ENCODE measurements at regions not wholly inside any gene's neighbourhood (a gene's known extent, or its start where the extent isn't known, plus 50 kb on each side); places are given as distances from the start of the nearest gene placed in this dataset.

- no peak for FAIRE-seq
- TF ChIP-seq SPI1 (IDR thresholded peaks at IDR 0.05; ENCODE audit: low read depth, low read length) (no peak), TAF1 (IDR thresholded peaks at IDR 0.05; ENCODE audit: low read depth, low read length) (no peak), POLR2AphosphoS5 (IDR thresholded peaks at IDR 0.05; ENCODE audit: low read depth, low read length) (no peak), POLR2A (IDR thresholded peaks at IDR 0.05; ENCODE audit: low read depth, low read length) (no peak), PAX5 (IDR thresholded peaks at IDR 0.05; ENCODE audit: insufficient read depth, low read length, severe bottlenecking) (no peak), POU2F2 (IDR thresholded peaks at IDR 0.05; ENCODE audit: low read depth, low read length) (no peak)
Measured at GRCh38 chr3:622314-622713, 425.8 kb downstream of the CHL1 start.

DNA sequence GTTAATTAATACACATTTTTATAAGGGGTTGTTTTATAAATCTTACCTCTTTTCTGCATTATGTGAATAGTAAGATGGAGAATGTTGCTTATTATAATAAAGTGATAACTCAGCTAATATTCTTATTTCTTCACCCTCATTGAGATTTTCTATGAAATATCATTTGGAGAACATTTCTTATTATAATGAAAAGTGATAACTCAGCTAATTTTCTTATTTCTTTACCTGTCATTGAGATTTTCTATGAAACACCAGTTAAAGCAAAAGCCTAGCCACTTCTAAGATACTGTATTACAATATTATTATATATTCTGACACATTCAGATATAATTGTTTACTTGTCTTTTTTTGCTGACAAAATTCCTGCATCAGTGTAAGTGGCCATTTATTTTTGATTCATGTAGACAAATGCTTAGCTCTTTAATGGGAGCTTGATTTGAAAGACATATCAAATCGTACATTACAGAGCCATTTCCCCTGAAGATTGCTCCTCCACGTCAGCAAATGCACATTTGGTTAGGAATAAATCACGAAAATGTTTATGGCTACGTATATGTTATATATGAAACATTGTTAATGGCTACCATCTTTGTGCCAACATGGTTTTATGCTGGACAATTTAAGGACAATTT, 427.5 kb downstream of the CHL1 start:
- FAIRE-seq (no peak), DNase-seq (ENCODE audit: insufficient read length, low spot score) (no peak)
- no peak for TF ChIP-seq POLR2AphosphoS5 (IDR thresholded peaks at IDR 0.05; ENCODE audit: low read depth, low read length)
- no peak for TF ChIP-seq POLR2A (IDR thresholded peaks at IDR 0.05; ENCODE audit: low read depth, low read length)
- no peak for TF ChIP-seq POU2F2 (IDR thresholded peaks at IDR 0.05; ENCODE audit: low read depth, low read length)
- TF ChIP-seq TAF1 (IDR thresholded peaks at IDR 0.05; ENCODE audit: low read depth, low read length): no peak
- no peak for TF ChIP-seq SPI1 (IDR thresholded peaks at IDR 0.05; ENCODE audit: low read depth, low read length)
- TF ChIP-seq PAX5 (IDR thresholded peaks at IDR 0.05; ENCODE audit: insufficient read depth, low read length, severe bottlenecking): no peak

More at GRCh38 chr3:622314-622713, 425.8 kb downstream of the CHL1 start:
- no peak for DNase-seq (ENCODE audit: insufficient read length, low spot score)

DNA sequence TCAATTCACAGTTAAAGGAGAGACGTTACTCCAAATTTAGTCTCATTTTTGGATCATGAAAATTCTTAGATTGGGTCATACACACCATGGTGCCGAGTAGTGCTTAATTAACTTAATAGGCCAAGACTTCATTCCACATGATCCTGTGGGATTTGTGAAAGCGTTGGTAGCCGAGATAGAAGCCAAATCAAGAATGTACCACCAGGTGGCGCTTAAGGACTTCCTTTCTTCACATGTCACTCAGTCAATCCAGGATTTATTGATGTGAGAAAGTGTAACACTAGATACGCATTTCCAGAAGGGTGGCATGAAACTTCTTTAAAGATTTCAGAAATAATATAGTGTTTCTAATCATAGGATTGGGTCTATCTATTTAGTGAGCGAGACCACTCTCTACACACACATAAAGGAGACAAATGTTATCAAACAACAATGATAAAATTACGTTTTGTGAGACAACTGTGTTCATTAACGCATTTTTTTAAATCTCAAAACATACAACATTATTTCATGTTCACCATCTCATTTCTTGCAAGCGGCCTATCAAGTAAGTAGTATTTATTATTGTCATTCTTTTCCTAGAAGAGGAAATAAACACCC, 436.1 kb downstream of the CHL1 start:
- DNase-seq (ENCODE audit: insufficient read length, low spot score) (peak; percentile 6), FAIRE-seq (no peak)
- TF ChIP-seq POU2F2 (IDR thresholded peaks at IDR 0.05; ENCODE audit: low read depth, low read length): no peak
- peak; percentile 25; the same call in 1 of the 2 replicates for TF ChIP-seq SPI1 (IDR thresholded peaks at IDR 0.05; ENCODE audit: low read depth, low read length)
- TF ChIP-seq POLR2A (IDR thresholded peaks at IDR 0.05; ENCODE audit: low read depth, low read length): no peak

GRCh38 chr3:634511-634910, 437.9 kb downstream of the CHL1 start:
- DNase-seq (ENCODE audit: insufficient read length, low spot score) (no peak), FAIRE-seq (no peak)
- TF ChIP-seq PAX5 (IDR thresholded peaks at IDR 0.05; ENCODE audit: insufficient read depth, low read length, severe bottlenecking) (no peak), SPI1 (IDR thresholded peaks at IDR 0.05; ENCODE audit: low read depth, low read length) (no peak), POU2F2 (IDR thresholded peaks at IDR 0.05; ENCODE audit: low read depth, low read length) (no peak)

DNA sequence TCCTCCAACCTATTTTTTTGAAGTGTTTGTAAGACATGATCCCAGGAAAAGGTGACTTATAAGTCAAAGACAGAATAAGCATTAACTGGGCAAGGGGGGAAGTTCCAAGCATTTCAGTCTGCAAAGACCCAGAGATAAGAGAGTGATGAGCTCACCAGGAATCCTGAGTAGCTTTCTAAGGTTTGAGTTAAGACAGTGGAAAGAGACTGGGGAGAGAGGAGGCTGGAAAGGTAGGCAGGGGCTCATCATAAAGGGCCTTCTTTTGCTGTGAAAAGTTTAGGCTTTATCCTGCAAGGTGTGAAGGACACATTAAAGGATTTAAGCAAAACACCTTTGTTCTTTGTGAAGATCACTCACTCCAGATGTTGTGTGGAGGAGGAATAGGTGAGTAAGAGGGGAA, 438.8 kb downstream of the CHL1 start:
- no peak for TF ChIP-seq POLR2A (IDR thresholded peaks at IDR 0.05; ENCODE audit: low read depth, low read length)
- TF ChIP-seq TAF1 (IDR thresholded peaks at IDR 0.05; ENCODE audit: low read depth, low read length): no peak
- no peak for TF ChIP-seq POLR2AphosphoS5 (IDR thresholded peaks at IDR 0.05; ENCODE audit: low read depth, low read length)
- TF ChIP-seq POU2F2 (IDR thresholded peaks at IDR 0.05; ENCODE audit: low read depth, low read length): no peak
- no peak for TF ChIP-seq SPI1 (IDR thresholded peaks at IDR 0.05; ENCODE audit: low read depth, low read length)
- no peak for TF ChIP-seq PAX5 (IDR thresholded peaks at IDR 0.05; ENCODE audit: insufficient read depth, low read length, severe bottlenecking)
- DNase-seq (ENCODE audit: insufficient read length, low spot score) (no peak), FAIRE-seq (no peak)

GRCh38 chr3:643376-643775, 446.8 kb downstream of the CHL1 start:
- FAIRE-seq (no peak), DNase-seq (ENCODE audit: insufficient read length, low spot score) (no peak)
- TF ChIP-seq PAX5 (IDR thresholded peaks at IDR 0.05; ENCODE audit: insufficient read depth, low read length, severe bottlenecking) (no peak), POLR2AphosphoS5 (IDR thresholded peaks at IDR 0.05; ENCODE audit: low read depth, low read length) (no peak), SPI1 (IDR thresholded peaks at IDR 0.05; ENCODE audit: low read depth, low read length) (no peak), POLR2A (IDR thresholded peaks at IDR 0.05; ENCODE audit: low read depth, low read length) (no peak), POU2F2 (IDR thresholded peaks at IDR 0.05; ENCODE audit: low read depth, low read length) (no peak), TAF1 (IDR thresholded peaks at IDR 0.05; ENCODE audit: low read depth, low read length) (no peak)

GRCh38 chr3:655824-656223, 437.0 kb upstream of the CNTN6 start:
- DNase-seq (ENCODE audit: insufficient read length, low spot score) (no peak), FAIRE-seq (no peak)
- TF ChIP-seq SPI1 (IDR thresholded peaks at IDR 0.05; ENCODE audit: low read depth, low read length) (no peak), POLR2AphosphoS5 (IDR thresholded peaks at IDR 0.05; ENCODE audit: low read depth, low read length) (no peak), POLR2A (IDR thresholded peaks at IDR 0.05; ENCODE audit: low read depth, low read length) (no peak), PAX5 (IDR thresholded peaks at IDR 0.05; ENCODE audit: insufficient read depth, low read length, severe bottlenecking) (no peak), POU2F2 (IDR thresholded peaks at IDR 0.05; ENCODE audit: low read depth, low read length) (no peak), TAF1 (IDR thresholded peaks at IDR 0.05; ENCODE audit: low read depth, low read length) (no peak)

GRCh38 chr3:661356-661755, 431.5 kb upstream of the CNTN6 start:
- FAIRE-seq (no peak), DNase-seq (ENCODE audit: insufficient read length, low spot score) (no peak)
- TF ChIP-seq PAX5 (IDR thresholded peaks at IDR 0.05; ENCODE audit: insufficient read depth, low read length, severe bottlenecking) (no peak), TAF1 (IDR thresholded peaks at IDR 0.05; ENCODE audit: low read depth, low read length) (no peak), SPI1 (IDR thresholded peaks at IDR 0.05; ENCODE audit: low read depth, low read length) (no peak)

GRCh38 chr3:674116-674515, 418.7 kb upstream of the CNTN6 start:
- DNase-seq (ENCODE audit: insufficient read length, low spot score): no peak

DNA sequence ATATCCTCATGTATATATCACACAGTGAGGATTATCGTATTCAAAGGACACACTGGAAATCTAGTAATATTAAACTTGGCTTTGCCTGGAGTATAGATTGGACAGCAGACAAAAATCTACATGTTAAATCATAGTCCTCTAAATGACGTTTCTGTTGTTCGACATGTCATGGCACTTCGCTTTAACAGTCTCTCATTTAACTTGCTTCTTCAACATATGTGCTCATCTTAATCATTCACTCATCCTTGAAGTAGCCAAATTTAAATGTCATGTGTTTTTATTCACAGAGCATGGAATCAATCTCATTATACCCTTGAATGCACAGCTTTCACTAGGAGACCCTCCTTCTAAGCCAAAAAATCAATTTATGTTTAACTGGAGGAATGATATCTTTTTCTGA, 417.0 kb upstream of the CNTN6 start:
- DNase-seq (ENCODE audit: insufficient read length, low spot score): no peak
- FAIRE-seq: no peak
- TF ChIP-seq POLR2A (IDR thresholded peaks at IDR 0.05; ENCODE audit: low read depth, low read length) (no peak), POLR2AphosphoS5 (IDR thresholded peaks at IDR 0.05; ENCODE audit: low read depth, low read length) (no peak), SPI1 (IDR thresholded peaks at IDR 0.05; ENCODE audit: low read depth, low read length) (no peak), POU2F2 (IDR thresholded peaks at IDR 0.05; ENCODE audit: low read depth, low read length) (no peak), TAF1 (IDR thresholded peaks at IDR 0.05; ENCODE audit: low read depth, low read length) (no peak), PAX5 (IDR thresholded peaks at IDR 0.05; ENCODE audit: insufficient read depth, low read length, severe bottlenecking) (no peak)

More at GRCh38 chr3:674116-674515, 418.7 kb upstream of the CNTN6 start:
- TF ChIP-seq PAX5 (IDR thresholded peaks at IDR 0.05; ENCODE audit: insufficient read depth, low read length, severe bottlenecking) (no peak), POLR2AphosphoS5 (IDR thresholded peaks at IDR 0.05; ENCODE audit: low read depth, low read length) (no peak)
- no peak for FAIRE-seq
